ENCODE measurements at regions not wholly inside any gene's neighbourhood (a gene's known extent, or its start where the extent isn't known, plus 50 kb on each side); places are given as distances from the start of the nearest gene placed in this dataset.

DNA sequence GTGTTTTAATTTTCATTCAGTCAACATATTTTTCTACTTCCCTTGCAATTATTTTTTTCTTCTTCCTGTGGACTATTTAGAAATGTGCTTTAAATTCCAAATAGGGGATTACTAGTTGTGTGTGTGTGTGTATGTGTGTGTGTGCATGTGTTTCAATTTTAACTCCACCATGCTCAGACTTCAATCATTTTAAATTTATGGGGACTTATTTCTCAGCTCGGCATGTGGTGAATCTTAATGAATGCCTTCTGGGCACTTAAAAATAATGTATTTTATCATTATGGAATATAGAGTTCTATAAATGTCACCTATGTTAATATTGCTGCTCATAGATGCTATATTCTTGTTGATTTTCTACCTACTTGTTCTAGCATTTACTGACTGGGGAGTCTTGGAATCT is 465.6 kb upstream of the PRKX start (continued):
- TF ChIP-seq, protein P1, sequence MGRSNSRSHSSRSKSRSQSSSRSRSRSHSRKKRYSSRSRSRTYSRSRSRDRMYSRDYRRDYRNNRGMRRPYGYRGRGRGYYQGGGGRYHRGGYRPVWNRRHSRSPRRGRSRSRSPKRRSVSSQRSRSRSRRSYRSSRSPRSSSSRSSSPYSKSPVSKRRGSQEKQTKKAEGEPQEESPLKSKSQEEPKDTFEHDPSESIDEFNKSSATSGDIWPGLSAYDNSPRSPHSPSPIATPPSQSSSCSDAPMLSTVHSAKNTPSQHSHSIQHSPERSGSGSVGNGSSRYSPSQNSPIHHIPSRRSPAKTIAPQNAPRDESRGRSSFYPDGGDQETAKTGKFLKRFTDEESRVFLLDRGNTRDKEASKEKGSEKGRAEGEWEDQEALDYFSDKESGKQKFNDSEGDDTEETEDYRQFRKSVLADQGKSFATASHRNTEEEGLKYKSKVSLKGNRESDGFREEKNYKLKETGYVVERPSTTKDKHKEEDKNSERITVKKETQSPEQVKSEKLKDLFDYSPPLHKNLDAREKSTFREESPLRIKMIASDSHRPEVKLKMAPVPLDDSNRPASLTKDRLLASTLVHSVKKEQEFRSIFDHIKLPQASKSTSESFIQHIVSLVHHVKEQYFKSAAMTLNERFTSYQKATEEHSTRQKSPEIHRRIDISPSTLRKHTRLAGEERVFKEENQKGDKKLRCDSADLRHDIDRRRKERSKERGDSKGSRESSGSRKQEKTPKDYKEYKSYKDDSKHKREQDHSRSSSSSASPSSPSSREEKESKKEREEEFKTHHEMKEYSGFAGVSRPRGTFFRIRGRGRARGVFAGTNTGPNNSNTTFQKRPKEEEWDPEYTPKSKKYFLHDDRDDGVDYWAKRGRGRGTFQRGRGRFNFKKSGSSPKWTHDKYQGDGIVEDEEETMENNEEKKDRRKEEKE (IDR thresholded peaks at IDR 0.05), result no peak
- TF ChIP-seq POLR2A (IDR thresholded peaks at IDR 0.05; ENCODE audit: low read depth, low read length) (no peak), NFYB (IDR thresholded peaks at IDR 0.05; ENCODE audit: insufficient read depth, low read depth, low read length) (no peak), BMI1 (IDR thresholded peaks at IDR 0.05; ENCODE audit: borderline replicate concordance) (no peak)

DNA sequence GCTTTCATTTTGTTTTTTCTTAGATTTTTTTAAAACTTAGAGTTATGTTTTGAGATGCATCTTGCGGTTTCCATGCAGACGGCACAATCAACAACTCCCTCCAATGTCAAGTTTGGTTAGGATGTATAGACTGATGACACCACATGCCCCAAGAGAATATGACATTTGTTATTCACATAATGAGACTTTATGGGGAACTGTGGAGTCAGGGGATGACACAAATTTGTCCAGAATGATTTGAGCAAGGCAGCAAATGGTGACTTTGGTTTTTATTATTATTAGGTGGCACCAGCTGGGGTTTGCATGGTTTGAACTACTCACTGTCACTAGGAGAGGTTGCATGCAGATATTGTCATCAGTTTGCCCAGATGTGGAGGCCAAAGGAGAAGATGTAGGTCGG is 461.8 kb upstream of the PRKX start:
- Histone ChIP-seq H2AFZ (ENCODE audit: control insufficient read depth, low read depth, low read length) (no peak overlapping the region), H3K27me3 (replicated peaks in 1 of 2; ENCODE audit: control insufficient read depth in 2 of 2, insufficient read depth in 2 of 2, low read length in 1 of 2) (no peaks in the 10 kb centered on the region), H3K36me3 (ENCODE audit: control insufficient read depth in 2 of 2, insufficient read depth in 2 of 2, low read length in 1 of 2) (no peaks in the 10 kb centered on the region), H3K9ac (ENCODE audit: control insufficient read depth, insufficient read depth, low read length) (no peak overlapping the region), H4K20me1 (ENCODE audit: control insufficient read depth, insufficient read depth) (no peaks in the 10 kb centered on the region), H3K27ac (ENCODE audit: control insufficient read depth, insufficient read depth) (no peak overlapping the region), H3K79me2 (ENCODE audit: control insufficient read depth, insufficient read depth, low read length) (no peaks in the 10 kb centered on the region), H3K4me2 (ENCODE audit: control insufficient read depth, insufficient read depth) (no peak overlapping the region), H3K4me3 (no peak overlapping the region), H3K9me3 (replicated peaks; ENCODE audit: control insufficient read depth, insufficient read depth, low read length) (no peaks in the 10 kb centered on the region), H3K4me1 (ENCODE audit: control insufficient read depth, insufficient read depth, low read length) (no peaks in the 10 kb centered on the region)
- ChIA-PET CTCF (interaction anchor here (0.7 kb wide), 1 partner anchor 1043 kb away, joined by 3 read pairs; no protein-coding TSS in a partner anchor), SMC1A (ENCODE audit: uncharacterized antibody, unreplicated experiment) (no interaction called here), POLR2A (interaction anchor here (0.5 kb wide), 1 partner anchor 313 kb away, joined by 3 read pairs; no protein-coding TSS in a partner anchor), RAD21 (ENCODE audit: unreplicated experiment) (no interaction called here)
- intact Hi-C loops (cut with micrococcal nuclease; ENCODE audit: unreplicated experiment) (no loop called here), in situ Hi-C loops (cut with MboI) (no loop called here)
- TF ChIP-seq ZZZ3 (IDR thresholded peaks at IDR 0.05; ENCODE audit: control insufficient read depth, insufficient read length, low read depth) (no peak), ESRRA (IDR thresholded peaks at IDR 0.05; ENCODE audit: low read length) (no peak), SREBF1 (IDR thresholded peaks at IDR 0.05; ENCODE audit: low read length) (no peak), HDGF (IDR thresholded peaks at IDR 0.05) (no peak), SRF (IDR thresholded peaks at IDR 0.05; ENCODE audit: low read depth in 2 of 2, low read length in 2 of 2) (no peak), TAF1 (IDR thresholded peaks at IDR 0.05; ENCODE audit: borderline replicate concordance, low read depth, low read length) (no peak), MYC (IDR thresholded peaks at IDR 0.05; ENCODE audit: insufficient read depth, insufficient read length, insufficient replicate concordance, low read length, severe bottlenecking) (no peak), LARP7 (IDR thresholded peaks at IDR 0.05) (no peak), TARDBP (IDR thresholded peaks at IDR 0.05; ENCODE audit: borderline replicate concordance) (no peak), SREBF2 (IDR thresholded peaks at IDR 0.05; ENCODE audit: low read length) (no peak), SMAD5 (IDR thresholded peaks at IDR 0.05; ENCODE audit: low read depth) (no peak), KAT2A (conservative IDR thresholded peaks at IDR 0.05; ENCODE audit: control insufficient read depth, low read depth, low read length) (no peak), GABPA (IDR thresholded peaks at IDR 0.05; ENCODE audit: low read depth) (no peak)
- TF ChIP-seq, protein P2, sequence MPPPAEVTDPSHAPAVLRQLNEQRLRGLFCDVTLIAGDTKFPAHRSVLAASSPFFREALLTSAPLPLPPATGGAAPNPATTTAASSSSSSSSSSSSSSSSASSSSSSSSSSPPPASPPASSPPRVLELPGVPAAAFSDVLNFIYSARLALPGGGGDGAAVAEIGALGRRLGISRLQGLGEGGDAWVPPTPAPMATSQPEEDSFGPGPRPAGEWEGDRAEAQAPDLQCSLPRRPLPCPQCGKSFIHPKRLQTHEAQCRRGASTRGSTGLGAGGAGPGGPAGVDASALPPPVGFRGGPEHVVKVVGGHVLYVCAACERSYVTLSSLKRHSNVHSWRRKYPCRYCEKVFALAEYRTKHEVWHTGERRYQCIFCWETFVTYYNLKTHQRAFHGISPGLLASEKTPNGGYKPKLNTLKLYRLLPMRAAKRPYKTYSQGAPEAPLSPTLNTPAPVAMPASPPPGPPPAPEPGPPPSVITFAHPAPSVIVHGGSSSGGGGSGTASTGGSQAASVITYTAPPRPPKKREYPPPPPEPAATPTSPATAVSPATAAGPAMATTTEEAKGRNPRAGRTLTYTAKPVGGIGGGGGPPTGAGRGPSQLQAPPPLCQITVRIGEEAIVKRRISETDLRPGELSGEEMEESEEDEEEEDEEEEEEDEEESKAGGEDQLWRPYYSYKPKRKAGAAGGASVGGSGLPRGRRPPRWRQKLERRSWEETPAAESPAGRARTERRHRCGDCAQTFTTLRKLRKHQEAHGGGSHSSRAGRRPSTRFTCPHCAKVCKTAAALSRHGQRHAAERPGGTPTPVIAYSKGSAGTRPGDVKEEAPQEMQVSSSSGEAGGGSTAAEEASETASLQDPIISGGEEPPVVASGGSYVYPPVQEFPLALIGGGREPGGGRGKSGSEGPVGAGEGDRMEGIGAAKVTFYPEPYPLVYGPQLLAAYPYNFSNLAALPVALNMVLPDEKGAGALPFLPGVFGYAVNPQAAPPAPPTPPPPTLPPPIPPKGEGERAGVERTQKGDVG (CRISPR knock-in tag; IDR thresholded peaks at IDR 0.05), result no peak
- TF ChIP-seq, protein P3, sequence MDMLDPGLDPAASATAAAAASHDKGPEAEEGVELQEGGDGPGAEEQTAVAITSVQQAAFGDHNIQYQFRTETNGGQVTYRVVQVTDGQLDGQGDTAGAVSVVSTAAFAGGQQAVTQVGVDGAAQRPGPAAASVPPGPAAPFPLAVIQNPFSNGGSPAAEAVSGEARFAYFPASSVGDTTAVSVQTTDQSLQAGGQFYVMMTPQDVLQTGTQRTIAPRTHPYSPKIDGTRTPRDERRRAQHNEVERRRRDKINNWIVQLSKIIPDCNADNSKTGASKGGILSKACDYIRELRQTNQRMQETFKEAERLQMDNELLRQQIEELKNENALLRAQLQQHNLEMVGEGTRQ (IDR thresholded peaks at IDR 0.05; ENCODE audit: borderline replicate concordance, low read depth, low read length), result no peak
- 52% methylated on average over 3 of the region's 3 CpGs for WGBS (ENCODE audit: insufficient coverage, insufficient replicate concordance, low lambda C conversion rate, missing lambda C conversion rate)
- DNase-seq (ENCODE audit: low read depth, low spot score) (no peak), FAIRE-seq (no peak), ATAC-seq (no peak)
- BruUV-seq (replicated peaks), result no TSS peak

Measured in GM12878 (cell line).